Activated CD4-positive, CD25-positive, alpha-beta regulatory T cell treated with anti-CD3 and anti-CD28 coated beads, Interleukin-2, amount 50 U/mL, for 72 hours (primary cell): ENCODE measurements at regions not wholly inside any gene's neighbourhood (a gene's known extent, or its start where the extent isn't known, plus 50 kb on each side); places are given as distances from the start of the nearest gene placed in this dataset.

Experiments used
- DNase-seq: peaks from one replicate; pipeline ENCODE4 v3.0.0; 2021

DNA sequence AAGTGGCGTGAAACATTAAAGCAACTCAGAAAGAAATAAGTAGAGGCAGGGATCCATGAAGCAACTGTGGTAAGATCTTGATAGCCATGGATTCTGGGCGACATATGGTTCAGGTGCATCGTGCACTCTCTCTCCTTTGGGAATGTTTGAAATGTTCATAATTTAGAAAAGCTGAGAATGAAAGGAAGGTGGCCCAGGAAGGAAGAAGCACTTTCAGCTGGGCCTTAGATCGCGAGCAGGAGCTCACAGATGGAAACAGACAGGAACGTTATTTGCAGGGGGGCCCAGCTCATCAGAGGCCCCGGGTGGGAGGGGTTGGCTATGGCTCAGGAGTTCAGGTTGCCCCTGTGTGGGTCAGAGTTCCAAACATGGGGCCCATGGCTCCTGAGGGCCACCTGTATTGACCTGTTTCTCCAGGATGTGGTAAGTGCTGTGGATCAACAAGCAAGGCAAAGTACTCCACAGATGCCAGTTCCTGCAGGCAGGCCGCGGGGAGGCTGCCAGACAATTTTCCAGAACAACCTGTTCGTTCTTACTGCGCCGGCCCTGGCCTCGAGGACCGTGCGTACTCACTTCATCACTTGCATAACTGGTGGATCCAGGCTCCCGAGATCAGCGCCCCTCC is 253.2 kb downstream of the TOMM20 start:
- DNase-seq = no peak

DNA sequence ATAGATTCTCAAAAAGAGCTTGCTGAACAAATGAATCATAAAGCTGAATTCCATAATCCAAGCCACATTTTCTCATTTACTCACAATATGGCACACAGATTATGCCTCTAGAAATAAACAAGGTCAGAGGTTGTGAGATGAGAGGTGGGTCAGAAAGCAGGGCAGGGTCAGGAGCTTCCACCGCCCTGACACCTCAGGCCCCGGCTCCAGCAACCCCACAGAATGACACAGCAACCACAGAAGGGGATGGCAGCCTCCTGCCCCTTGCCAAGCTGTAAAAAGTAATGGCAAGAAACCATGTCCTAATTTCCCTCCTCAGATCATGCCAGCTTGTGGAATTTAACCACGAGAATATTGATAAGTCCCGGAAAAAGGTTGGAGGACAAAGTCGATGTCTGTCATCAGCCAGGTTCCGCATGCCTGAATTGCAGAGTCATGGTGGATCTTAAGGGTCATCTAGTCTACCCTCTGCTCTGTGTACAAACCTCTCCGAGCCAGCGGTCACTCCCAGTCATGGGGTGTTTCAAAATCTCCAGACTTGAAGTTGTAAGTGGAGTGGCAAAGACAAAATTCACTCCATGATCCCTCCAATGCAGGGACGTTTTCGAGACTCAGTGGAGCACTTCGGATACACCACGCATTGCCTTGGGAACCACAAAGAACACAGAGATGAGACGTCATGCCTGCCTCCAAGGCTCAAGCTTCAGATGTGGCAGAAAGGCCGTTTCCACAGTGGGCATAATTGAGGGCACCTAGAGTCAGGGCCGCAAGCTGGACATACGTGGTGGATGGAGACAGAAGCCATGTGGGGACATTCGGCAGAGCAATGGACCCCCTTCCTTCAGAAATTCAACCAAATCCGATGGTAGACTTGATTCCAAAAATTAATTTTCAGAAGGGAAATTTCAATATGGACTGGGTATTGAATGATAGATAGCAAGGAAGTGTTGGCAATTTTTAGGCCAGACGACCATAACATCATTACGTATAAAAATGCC is 254.0 kb downstream of the TOMM20 start:
- DNase-seq = no peak

DNA sequence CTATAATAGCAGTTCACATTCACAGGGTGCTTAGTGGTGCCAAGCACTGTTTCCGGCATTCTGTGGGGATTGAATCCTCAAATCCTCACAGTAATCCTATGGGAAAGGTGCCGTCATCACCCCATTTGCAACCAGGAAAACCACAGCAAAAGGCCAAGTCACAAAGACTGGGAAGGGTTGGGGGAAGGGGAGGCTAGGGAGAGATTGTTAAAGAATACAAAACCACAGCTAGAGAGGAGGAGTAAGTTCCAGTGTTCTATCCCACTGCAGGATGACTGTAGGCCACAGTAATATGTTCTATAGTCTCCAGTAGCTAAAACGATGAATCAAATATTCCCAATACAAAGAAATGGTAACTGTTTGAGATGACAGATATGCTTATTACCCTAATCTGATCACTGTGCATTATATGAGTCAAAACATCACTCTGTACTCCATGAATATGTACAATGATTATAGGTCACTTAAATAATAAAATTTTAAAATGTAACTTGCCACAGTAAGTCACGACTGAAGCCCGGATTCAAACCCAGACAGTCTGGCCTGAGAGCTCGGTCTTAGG is 256.8 kb downstream of the TOMM20 start:
- DNase-seq = no peak

DNA sequence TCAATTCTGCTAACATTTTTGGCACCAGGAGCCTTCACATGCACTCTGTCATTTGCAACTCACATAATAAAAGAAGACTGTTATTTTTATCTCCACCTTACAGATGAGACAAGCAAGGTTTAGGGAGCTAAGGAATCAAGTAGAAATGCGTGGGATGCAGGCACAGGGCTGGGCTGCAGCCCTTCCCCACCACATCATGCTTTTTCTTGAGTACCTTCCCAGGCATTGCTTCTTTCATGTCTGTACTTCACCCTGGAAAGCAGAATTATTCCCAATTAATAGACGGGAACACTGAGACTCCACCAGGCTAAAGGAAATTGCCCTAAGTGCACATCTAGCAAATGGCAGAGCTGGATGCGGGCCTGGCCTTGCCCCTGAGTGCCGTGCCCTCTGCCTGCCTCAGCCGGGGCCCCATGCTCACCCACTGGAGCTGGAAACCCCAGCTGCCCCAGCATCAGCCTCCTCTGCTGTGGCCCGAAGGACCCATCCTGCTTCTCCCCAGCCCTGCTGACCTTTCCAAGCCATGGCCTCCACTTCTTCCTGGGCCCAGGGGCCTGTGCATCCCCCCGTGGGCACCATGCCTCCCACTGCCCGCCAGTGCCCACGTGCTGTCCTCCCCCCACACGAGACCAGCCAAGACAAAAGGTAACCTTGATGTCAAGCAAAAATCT is 257.5 kb downstream of the TOMM20 start:
- DNase-seq = no peak

DNA sequence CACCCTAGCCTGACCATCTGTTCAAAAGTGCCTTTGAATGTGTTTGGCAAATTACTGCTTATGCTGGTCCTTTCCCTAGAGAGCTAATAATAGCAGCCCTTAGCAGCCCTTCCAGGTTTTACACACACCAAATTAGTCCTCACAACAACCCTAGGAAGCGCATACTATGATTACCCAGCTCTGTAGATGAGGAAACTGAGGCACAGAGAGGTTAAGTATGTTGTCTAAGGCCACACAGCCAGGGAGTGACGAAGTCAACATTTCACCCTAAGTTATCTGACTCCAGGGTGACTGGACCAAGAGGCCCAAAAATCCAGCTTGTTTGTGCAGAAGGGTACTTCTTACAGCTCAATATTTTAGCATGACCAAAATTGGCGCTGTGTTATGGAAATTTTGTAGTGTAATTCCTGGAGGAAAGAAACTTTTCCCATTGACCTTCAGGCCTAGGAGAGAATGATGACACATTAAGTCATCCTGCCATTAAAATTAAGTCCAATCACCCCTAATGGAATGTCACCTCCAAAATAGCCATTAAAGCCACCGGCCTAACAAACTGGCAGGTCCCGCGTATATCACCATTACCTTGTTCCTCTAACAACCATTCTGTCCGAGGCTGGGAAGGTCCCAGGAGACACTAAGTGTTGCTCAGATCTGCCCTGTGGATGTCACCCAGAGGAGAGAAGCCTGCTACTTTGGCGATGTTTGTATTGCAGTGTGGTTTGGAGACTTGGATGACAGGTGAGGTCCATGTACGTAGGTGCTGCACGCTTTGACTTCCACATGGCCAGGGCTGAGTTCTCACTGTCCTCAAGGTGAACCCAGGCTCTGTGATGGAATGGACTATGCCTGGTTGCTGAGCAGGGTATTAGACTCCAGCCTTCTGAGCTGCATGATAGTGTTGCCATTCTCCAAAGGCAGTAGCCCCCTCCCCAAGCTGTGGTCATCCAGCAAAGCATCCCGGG is 258.3 kb downstream of the TOMM20 start:
- no peak for DNase-seq

DNA sequence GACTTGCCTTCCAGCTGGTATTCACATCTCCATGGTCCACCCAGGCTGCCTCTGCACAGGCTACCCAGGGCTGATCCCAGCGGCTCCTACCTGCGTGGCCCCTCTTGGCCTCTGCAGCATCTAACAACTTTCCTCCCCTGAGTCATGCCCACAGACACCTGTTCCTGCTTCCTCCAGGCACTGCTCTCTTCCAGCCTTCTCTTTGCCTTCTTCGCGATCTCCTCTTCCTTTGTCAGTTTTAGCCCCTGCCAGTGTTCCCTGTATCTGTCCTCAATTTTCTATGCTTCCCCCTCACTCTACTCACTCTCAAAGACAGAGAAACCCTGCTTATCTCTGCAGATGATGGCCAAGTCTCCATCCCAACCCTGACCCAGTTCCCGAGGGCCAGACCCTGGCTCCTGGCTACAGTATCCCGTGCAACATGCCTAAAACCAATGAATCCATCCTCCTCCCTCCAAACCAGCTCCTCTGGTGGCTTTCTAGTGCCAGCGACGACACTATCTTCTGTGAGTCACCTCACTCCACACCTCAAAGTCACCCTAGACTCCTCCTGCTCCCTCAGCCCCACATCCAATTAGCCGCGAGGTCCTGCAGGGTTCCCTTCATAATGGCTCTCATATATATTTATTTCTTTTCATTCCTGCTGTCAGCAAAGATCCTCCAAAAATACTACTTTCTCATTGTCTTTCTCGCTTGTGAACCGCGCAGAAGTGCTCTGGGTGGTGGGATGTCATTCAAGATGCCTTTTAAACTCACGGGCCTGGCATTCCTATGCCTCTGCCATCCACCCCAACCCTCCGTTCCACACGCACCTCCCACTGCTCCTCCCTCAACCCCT is 259.2 kb downstream of the TOMM20 start:
- no peak for DNase-seq

DNA sequence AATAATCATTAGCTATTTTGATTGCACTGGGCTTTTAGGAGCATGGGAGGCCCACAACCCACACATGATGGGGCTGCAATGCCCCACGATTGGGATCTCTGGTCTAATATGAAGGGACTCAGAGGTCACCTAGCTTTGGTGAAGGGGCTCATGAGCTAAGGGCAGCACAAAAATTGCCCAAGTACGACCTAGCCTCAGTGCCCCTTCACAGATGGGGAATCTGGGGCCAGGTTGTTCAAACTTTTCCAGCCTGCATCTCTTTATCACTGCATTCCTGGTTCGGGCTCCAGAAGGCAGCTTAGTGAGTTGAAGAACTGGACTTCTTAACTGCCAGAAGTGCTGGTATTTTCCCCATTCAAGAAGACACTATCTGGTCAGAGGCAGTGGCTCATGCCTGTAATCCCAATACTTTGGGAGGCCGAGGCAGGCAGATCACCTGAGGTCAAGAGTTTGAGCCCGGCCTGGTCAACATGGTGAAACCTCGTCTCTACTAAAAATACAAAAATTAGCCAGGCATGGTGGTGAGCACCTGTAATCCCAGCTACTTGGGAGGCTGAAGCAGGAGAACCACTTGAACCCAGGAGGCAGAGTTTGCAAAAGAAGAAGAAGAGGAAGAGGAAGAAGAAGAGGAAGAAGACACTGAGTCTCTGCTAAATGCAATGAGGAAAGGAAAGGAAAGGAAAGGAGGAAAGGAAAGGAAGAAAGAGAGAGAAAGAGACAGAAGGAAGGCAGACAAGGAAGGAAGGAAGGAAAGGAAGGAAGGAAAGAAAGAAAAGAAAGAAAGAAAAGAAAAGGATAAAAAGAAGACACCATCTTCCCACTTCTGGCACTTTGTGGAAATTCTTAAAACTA is 258.5 kb upstream of the IRF2BP2 start:
- DNase-seq = no peak

DNA sequence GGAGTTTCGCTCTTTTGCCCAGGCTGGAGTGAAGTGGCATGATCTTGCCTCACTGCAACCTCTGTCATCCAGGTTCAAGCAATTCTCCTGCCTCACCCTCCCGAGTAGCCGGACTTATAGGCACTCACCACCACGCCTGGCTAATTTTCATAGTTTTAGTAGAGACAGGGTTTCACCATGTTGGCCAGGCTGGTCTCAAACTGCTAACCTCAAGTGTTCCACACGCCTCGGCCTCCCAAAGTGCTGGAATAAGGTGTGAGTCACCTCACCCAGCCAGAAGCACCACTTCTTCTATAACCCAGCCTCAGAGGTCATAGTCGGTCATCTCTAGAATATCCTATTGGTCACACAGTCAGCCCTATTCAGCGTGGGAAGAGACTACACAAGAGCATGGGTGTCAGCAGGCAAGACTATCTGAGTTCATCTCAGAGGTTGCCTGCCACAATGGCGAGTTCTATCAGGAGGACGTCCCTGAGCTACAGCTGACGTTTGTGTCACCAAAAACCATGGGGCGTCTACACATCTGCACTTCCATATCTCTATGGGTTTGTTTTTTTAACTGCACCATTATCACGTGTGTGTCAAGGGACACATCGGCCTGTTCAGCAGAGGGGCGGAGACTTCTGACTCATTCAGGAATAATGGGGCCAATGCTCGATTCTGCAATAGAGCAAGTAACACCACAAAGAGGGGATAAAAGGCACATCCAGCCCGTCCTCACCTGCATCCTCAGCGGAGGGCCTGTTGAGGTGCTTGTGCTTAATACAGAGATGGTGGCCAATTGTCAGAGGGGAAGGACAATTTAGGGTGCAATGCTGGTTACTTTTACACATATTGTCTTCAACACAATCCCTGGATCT is 256.3 kb upstream of the IRF2BP2 start:
- DNase-seq = no peak

DNA sequence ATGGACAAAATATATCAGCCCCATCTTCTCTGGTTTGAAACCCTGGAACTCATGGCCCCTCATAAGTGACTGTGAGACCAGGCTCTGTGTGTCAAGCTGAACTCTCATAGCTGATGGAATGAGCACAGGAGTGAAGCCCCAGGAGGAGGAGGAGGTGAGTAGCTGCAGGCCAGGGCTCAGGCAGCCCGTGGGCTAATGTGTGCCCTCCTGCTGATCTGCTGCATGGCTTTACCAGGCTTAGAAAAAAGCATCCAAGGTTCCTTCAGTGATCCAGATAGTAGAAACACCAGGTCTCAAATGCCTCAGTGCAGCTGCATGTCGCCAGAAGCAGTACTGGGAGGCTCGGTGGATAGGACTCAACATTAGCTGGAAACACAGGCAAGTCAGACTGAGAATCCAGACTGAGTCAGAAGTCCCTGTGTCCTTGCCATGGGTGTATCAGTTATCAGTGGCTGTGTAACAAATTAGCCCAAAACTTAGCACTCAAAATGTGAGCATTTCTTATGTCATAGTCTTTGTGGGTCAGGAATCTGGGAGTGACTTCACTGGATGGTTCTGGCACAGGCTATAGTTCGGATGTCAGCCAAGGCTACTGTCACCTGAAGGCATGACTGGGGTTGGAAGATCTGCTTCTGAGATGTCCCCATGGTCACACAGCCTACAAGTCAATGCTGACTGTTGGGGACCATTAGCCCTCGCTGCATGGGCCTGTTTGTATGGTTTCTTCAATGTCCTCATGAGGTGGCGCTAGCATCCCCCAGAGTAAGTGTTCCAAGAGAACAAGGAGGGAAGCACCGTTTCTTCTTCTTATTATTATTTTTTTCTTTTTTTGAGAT is 255.4 kb upstream of the IRF2BP2 start:
- DNase-seq = no peak

DNA sequence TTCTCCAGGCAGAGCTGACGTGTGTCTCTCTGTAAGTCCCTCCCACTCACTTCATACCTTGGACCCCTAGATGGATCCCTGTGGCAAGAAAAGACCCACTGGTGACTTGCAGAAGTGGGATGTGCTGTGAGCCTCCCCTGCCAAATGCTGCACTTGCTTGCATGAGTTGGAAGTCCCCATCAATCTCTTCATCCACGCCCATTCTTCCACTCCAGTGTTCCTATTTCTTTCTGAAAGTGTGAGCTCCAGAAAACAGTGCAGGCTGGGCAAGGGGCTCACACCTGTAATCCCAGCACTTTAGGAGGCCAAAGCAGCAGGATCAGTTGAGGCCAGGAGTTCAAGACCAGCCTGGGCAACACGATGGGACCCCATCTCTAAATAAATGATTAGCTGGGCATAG is 254.1 kb upstream of the IRF2BP2 start:
- no peak for DNase-seq

DNA sequence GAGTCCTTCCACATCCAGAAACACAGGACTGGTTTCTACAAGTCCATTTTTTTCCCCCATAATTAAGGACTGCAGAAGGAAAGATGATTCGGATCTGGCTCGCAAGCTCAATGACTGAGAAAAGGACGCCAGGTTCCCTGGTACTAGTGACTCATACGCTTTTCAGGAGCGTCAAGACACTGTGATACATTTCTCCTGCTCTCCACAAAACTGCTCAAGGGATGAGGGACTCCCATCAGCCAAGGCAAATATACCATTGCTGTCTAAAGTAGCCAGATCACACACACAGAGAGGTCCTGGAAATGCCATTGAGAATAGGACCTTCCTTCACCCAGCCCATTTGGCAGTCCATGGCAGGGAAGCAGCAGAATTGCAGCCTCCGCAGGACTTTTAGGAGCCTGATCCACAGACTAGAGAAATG is 253.6 kb upstream of the IRF2BP2 start:
- DNase-seq = no peak

DNA sequence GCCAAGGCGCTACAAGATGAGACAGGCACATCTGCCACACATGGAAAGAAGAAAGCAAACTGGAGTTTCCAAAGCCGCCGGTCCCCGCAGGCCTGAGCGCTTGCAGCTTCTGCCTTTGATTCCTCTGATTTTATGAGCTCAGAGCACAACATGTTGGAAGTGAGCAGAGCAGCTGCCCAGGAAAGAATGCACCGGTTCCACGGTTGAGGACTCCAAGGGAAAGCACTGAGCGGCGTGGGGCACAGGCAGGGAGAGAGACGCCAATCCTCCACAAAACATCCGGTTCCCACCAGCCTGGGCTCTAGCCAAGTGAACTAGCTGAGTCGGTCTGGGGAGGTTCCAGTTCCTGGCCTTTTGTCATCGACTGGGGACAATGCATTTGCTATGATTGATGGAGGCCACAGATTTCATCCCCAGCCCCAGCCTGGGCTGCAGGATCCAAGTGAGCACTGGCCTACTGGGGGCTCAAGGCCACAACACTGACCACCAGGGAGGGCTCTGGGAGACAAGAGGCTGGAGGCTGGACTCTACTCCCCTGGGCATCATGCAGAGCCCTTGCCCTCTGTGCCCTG is 253.1 kb upstream of the IRF2BP2 start:
- DNase-seq = no peak

DNA sequence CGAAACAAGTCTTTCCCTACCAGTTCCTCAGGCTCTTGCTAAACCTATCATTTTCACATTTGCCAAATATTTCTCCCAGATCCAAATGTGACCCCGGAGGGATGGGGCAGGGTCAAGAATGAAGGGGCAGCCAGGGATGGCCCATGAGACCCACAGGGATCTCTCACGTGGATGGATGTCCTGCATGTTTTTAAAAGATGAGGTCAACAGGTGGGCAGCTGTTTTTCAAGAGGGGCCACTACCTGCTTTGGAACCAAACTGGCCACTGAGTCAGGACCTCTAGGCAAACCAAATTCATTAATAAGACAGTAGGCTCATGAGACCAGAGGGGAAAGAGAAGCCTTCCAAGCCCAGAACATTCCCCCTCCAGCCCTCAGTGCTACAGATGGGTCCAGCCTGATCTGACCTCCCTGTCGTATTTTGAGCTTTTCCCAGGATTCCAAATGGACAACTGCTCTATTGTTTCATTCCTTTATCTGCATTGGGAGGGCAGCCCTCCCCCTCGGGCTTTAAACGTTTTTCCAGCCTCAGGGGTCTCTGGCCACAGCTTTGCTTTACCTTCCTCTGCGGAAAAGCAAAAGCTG is 252.5 kb upstream of the IRF2BP2 start:
- DNase-seq = no peak

DNA sequence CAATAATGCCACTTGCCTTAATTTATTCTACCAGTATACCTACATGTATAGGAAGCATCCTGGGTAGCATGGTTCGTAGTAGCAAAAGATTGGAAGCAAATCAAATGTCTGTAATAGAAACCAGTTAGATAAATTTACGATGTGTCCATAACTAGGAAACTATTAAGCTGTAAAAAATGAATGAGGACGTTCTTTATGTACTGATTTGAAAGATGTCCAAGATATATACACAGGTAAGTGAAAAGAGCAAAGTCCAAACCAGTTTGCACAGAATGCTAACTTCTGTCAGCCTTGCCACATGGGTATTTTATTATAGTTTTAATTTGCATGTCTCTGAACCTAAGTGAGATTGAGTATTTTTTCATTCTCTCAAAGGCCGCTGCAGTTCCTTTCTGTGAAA is 251.8 kb upstream of the IRF2BP2 start:
- DNase-seq = no peak

DNA sequence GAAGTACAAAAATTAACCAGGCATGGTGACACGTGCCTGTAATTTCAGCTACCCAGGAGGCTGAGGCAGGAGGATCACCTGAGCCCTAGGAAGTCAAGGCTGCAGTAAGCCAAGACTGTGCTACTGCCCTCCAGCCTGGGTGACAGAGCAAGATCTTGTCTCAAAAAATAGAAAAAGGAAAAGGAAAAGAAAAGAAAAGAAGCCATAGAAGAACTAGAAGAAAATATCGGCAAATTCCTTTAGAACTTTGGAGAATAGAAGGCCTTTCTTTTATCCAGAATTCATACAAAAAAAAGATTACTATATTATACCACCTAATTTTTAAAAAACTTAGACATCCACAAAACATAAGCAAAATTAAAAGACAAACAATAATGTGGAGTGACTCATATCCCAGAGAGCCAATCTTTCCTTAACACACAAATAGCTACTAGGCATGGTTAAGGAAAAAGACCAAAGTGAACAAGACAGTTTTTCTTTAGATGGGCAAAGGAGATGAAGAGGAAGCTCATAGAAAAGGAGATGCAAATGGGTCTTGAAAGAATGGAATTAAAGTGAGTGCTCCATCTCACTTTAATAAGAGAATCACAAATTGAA is 251.1 kb upstream of the IRF2BP2 start:
- no peak for DNase-seq

DNA sequence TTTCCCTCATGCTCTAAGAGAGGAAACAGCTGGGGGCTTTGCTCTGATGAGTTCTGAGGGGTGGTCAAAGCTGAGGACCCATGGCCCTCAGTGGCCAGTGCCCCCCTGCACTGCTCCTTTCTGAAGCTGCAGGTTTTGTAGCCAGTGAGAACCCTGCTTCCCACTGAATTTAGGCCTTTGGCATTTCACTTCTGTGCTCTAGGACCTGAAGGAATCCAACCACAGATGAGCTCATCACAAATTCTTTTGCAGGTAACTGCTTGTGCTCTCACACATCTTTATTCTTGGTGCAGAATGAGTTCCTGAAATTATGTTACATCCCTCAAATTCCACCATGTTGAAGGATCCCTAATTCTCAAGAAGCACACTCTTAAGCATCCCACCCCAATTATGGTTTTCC is 248.7 kb upstream of the IRF2BP2 start:
- no peak for DNase-seq

DNA sequence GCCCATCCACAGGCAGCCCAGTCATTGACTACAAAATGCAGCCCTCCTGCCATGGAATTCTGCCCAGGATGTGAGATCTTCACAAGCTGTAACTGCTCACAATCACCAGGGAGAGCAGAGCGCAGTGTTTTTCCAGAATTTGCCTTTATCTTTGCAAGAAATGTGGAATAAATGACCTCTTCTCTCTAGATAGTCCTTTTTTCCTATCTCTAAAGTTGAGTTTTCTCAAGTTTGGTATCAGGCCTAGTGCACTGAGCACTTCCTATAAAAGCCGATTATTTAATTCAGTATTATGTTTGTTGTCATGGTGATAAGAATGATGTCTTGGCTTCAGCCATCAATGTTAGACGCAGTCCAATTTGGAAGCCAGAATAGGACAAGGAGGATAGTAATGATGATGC is 246.9 kb upstream of the IRF2BP2 start:
- no peak for DNase-seq
